ENCODE measurements at regions not wholly inside any gene's neighbourhood (a gene's known extent, or its start where the extent isn't known, plus 50 kb on each side); places are given as distances from the start of the nearest gene placed in this dataset.

- no peak for FAIRE-seq
These were observed 379.7 kb downstream of the SPRY1 start for GRCh38 chr4:123776267-123776666.

- no peak for FAIRE-seq
These were observed 380.8 kb downstream of the SPRY1 start for GRCh38 chr4:123777373-123777772.

GRCh38 chr4:123783151-123783790, 386.7 kb downstream of the SPRY1 start:
- FAIRE-seq: no peak

GRCh38 chr4:123783921-123784320, 387.3 kb downstream of the SPRY1 start:
- FAIRE-seq: no peak

GRCh38 chr4:123784626-123785025, 388.0 kb downstream of the SPRY1 start:
- no peak for FAIRE-seq

- FAIRE-seq: no peak
These were observed 388.9 kb downstream of the SPRY1 start for GRCh38 chr4:123785538-123785937.

GRCh38 chr4:123786163-123786915, 389.7 kb downstream of the SPRY1 start:
- no peak for FAIRE-seq

GRCh38 chr4:123786920-123787319, 390.3 kb downstream of the SPRY1 start:
- FAIRE-seq: no peak

GRCh38 chr4:123787512-123788080, 391.0 kb downstream of the SPRY1 start:
- FAIRE-seq: no peak

- FAIRE-seq: no peak
These were observed 392.0 kb downstream of the SPRY1 start for GRCh38 chr4:123788577-123788976.

GRCh38 chr4:123790681-123791080, 394.1 kb downstream of the SPRY1 start:
- FAIRE-seq: no peak

- FAIRE-seq: no peak
These were observed 405.6 kb downstream of the SPRY1 start for GRCh38 chr4:123802082-123802645.

GRCh38 chr4:123802933-123803332, 406.3 kb downstream of the SPRY1 start:
- FAIRE-seq: no peak

GRCh38 chr4:123804196-123804721, 407.7 kb downstream of the SPRY1 start:
- no peak for FAIRE-seq

GRCh38 chr4:123806056-123806455, 409.5 kb downstream of the SPRY1 start:
- no peak for FAIRE-seq

GRCh38 chr4:123807187-123807586, 410.6 kb downstream of the SPRY1 start:
- no peak for FAIRE-seq

- no peak for FAIRE-seq
These were observed 411.3 kb downstream of the SPRY1 start for GRCh38 chr4:123807866-123808265.

GRCh38 chr4:123809864-123810263, 413.3 kb downstream of the SPRY1 start:
- FAIRE-seq: no peak

GRCh38 chr4:123812066-123812390, 415.4 kb downstream of the SPRY1 start:
- FAIRE-seq: no peak

- FAIRE-seq: no peak
These were observed 417.3 kb downstream of the SPRY1 start for GRCh38 chr4:123813901-123814300.

- FAIRE-seq: no peak
These were observed 419.9 kb downstream of the SPRY1 start for GRCh38 chr4:123816462-123816861.

GRCh38 chr4:123817025-123817688, 420.6 kb downstream of the SPRY1 start:
- no peak for FAIRE-seq

GRCh38 chr4:123819362-123820035, 422.9 kb downstream of the SPRY1 start:
- FAIRE-seq: no peak

Measured in A204.1 (cell line).